ENCODE measurements at regions not wholly inside any gene's neighbourhood (a gene's known extent, or its start where the extent isn't known, plus 50 kb on each side); places are given as distances from the start of the nearest gene placed in this dataset.

GRCh38 chr1:199700551-199700950, 327.0 kb upstream of the NR5A2 start:
- DNase-seq (ENCODE audit: low read depth), result no peak

GRCh38 chr1:199701726-199702125, 325.8 kb upstream of the NR5A2 start:
- no peak for DNase-seq (ENCODE audit: low read depth)

DNA sequence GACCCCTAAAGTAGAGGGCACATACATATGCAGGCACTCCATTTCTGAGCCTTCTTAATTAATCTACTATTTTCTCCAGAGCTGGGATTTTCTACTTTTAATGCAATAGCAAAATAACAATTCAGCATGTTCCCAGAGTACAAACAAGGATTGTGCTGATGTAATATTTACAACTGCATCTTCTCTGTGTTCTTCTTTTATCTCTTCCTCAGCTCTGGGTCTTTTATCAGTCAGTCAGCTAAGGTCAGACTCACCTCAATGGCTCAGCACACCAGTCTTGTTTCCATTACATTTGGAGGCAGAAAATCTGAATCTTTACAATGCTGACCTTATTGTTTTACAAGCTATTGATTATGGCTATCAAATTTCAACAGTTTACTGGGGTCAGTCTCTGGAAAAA, 323.3 kb upstream of the NR5A2 start:
- DNase-seq (ENCODE audit: low read depth), result no peak

DNA sequence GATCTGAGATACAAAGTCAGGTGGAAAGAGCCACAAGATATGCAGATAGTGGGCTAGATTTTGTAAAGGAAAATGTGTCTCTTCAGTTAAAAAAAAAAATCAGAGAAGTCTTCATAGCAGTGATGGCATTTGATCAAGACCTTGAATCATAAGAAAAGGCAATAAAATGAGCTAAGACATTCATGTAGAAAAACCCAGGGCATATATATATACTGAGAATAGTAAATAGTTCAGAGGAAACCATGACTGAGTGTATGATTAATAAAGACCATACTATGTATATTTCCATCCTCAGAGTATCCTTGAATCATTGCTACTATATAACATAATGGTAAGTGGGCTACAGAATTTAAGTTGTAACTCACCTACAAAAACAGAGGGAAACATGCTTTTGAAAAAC, 321.7 kb upstream of the NR5A2 start:
- DNase-seq (ENCODE audit: low read depth), result no peak

GRCh38 chr1:199706826-199707606, 320.5 kb upstream of the NR5A2 start:
- no peak for DNase-seq (ENCODE audit: low read depth)

DNA sequence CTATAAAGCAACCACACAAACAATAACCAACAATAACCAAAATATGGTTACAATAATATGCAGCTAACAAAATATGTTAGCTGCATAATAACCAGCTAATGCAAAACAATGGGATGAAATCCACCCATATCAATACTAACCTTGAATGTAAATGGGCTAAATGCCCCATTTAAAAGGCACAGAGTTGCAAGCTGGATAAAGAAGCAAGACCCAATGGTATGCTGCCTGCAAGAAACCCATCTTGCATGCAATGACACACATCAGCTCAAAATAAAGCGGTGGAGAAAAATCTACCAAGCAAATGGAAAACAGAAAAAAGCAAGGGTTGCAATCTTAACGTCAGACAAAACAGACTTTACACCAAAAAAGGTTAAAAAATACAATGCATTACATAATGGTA, 316.5 kb upstream of the NR5A2 start:
- DNase-seq (ENCODE audit: low read depth), result no peak

DNA sequence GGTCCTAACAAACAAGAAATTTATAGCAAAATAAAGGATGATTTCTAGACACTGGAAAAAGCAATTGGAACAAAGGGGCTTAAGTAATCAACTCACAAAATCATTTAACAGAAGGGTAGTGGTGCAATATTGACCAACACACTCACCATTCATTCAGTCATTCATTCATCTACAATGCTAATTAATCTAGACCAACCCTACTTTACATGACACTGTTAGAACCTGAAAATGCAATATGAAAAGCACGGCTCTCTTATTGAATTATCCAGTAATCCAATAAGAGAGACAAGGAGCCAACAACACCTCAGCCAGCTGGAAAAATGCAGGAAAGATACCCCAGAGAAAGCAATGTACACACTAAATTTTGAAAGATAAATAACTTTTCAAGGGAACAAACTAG, 310.8 kb upstream of the NR5A2 start:
- no peak for DNase-seq (ENCODE audit: low read depth)

DNA sequence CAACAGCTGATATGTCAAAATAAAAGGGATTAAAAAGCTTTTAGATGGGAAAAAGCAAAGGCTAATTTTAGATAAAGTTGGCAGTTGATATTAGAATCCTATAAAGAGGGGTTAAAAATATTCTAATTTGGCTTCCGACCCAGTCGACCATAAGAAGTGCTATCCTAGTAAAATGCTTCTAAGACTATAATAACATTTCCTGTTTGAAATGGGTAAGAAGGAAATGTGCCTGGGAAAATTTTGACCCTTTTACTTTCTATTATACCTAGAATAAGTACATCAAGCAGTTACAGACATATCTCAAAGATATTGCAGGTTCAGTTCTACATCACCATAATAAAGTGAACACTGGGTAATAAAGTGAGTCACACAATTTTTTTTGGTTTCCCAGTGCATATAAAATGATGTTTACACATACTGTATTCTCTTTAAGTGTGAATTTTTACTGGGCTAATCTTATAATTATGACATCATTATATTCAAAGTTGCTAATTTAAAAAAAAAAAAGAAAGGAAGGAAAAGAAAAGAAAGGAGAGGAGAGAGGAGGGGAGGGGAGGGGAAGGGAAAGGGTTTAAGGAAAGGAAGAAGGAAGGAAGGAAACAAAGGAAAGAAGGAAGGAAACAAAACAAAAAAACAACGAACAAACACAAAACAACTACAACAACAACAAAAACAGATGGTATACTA, 308.2 kb upstream of the NR5A2 start:
- no peak for DNase-seq (ENCODE audit: low read depth)

DNA sequence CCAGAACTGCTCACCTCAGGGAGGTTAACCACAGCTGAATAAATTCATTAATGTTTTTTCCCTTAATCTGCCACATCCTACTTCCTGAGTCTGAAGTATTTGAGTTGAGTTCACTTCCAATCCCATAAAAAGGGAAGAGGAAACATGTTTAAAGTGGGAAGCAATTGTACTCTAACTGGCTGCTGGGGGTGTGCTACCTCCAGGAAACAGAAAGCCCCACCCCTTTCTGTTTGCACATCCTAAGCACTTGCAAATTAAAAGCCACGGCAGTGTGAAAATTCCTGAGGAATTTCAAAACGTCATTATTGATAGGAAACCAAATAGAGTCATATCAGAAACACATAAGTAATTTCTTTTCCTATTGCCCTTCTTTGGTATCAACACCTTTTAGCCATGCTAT, 307.0 kb upstream of the NR5A2 start:
- no peak for DNase-seq (ENCODE audit: low read depth)

DNA sequence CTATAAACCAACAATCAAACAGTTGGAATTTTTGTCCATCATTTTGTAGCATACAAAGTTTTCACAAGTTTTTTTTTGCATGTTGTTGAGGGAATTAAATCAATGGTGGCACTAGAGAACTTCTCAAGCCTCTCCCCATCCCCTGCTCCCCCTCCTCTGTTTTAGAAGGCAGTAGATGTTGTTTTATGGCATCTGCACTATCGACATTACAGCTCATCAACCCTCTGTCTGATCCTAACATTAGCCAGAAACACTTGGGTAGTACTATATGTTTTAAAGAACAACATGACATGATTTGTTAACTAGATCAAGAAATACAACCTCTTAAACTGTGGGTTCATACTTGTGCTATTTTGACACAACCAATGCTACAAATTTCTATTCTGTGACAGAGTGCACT, 306.5 kb upstream of the NR5A2 start:
- no peak for DNase-seq (ENCODE audit: low read depth)

GRCh38 chr1:199723250-199723956, 304.1 kb upstream of the NR5A2 start:
- DNase-seq (ENCODE audit: low read depth), result no peak

DNA sequence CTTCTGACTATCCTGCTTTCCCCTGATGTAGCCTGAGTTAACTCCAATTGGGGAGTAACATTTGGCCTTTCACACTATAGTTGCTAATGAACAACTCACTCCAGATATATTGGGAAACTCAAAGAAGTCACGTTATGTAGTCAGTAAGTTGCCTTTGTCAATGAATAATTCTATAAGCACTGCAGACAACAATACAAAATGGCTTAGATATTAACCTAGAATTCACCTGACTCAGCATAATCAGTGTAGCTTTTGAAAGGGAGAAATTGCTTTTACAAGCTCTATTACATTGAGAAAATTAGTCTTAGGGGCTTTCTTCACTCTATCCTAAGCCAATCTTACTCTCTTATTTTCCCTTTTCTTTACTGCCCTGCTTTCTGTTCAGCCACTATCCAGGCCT, 303.5 kb upstream of the NR5A2 start:
- DNase-seq (ENCODE audit: low read depth), result no peak

DNA sequence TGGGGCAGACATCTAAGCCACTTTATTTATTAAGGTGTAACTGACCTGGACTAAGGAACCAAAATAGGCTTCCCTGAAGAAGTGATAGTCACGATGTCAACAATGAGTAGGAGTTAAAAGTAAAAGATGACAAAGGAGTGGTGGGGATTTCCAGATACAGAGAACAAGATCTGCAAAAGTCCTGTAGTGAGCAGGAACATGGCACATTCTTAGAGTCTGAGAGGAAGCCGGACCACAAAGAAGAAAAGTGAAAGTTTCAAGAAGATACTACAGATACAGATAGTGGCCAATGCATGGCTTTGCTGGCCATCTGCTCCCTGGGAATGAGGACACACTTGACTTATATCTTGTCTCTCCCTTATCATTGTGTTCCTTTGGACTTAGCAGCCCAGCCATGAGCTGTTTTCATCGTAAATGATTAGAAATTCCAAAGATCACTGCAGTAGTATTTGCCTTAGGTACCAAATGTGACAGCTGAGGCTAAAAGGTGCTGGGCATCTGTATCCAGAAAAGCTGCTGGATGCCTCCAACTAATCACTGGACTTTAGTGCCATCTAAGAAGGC, 302.4 kb upstream of the NR5A2 start:
- DNase-seq (ENCODE audit: low read depth), result no peak

DNA sequence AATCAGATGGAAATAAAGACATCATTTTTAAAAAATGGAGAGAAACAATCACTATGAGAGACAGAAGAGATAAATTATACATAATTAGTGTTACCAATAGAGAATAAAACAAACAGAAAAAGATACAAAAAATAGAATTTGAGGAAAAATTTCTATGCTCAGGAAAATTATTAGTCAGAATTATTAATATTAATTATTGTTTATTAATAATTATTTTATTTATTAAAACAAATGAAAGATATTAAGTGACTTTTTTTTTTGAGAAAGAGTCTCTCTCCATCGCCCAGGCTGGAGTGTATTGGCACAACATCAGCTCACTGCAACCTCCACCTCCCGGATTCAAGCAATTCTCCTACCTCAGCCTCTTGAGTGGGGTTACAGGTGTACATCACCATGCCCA, 299.8 kb upstream of the NR5A2 start:
- DNase-seq (ENCODE audit: low read depth), result no peak

- no peak for DNase-seq (ENCODE audit: low read depth)
Observed at GRCh38 chr1:199728345-199728744, 299.2 kb upstream of the NR5A2 start.

- DNase-seq (ENCODE audit: low read depth), result no peak
Observed at GRCh38 chr1:199733125-199733524, 294.4 kb upstream of the NR5A2 start.

DNA sequence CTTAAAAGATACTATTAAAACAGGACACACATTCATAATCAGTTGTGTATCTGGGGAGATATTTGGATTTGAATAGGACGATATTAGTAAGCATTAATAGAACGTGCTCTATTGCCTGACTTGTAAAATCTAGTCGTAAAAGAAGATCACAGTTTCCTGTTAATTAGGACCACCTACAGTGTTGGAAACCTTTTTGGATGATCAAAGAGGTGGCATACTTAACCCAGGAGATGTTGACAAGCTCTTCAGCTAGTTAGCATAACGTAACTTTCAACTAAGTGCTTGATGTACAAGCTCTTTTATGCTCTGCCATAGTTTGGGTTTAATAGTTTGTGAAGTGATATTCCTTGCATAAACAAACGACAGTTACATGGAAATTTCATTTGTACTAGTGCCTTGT, 293.3 kb upstream of the NR5A2 start:
- no peak for DNase-seq (ENCODE audit: low read depth)

DNA sequence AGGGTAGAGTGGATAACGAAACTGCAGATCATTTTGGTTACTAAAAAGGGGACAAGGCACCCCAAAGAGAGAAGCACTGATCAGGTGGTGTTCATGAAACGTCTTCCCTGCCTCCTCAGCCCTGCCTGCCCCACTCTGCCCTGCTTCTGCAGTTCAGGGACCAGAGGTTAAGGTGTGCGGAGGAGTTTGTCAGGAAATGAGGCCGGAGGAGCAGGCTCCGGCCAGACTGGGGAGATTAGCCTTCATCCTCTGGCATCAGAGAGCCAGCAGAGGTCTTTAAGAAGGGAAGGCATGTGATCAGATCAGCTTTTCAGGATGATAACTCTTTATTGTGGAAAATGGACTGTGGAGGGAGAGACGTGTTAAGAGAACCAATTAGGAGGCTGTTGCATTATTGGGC, 291.9 kb upstream of the NR5A2 start:
- no peak for DNase-seq (ENCODE audit: low read depth)

GRCh38 chr1:199736646-199737045, 290.9 kb upstream of the NR5A2 start:
- no peak for DNase-seq (ENCODE audit: low read depth)

- no peak for DNase-seq (ENCODE audit: low read depth)
Observed at GRCh38 chr1:199741586-199741985, 285.9 kb upstream of the NR5A2 start.

- DNase-seq (ENCODE audit: low read depth), result no peak
Observed at GRCh38 chr1:199742547-199742946, 285.0 kb upstream of the NR5A2 start.

- DNase-seq (ENCODE audit: low read depth), result no peak
Observed at GRCh38 chr1:199743227-199743626, 284.3 kb upstream of the NR5A2 start.

All from activated T-cell treated with anti-CD3 and anti-CD28 coated beads for 48 hours (primary cell).